Skeletal muscle cell (primary cell): ENCODE measurements at regions not wholly inside any gene's neighbourhood (a gene's known extent, or its start where the extent isn't known, plus 50 kb on each side); places are given as distances from the start of the nearest gene placed in this dataset.
A peak's percentile ranks its signal among the peaks of the same experiment; 100 is the strongest.

Experiments
- DNase-seq: peaks from one replicate; pipeline ENCODE4 v3.0.0-alpha.2; 2010; ENCODE audit warnings: low read depth
- H3K4me3 ChIP-seq: 2 replicates; pipeline ENCODE4 v1.5.1; 2011; ENCODE audit warnings: low read depth, mild to moderate bottlenecking, control low read depth, low read length, moderate library complexity

- no peak overlapping the region for H3K4me3 ChIP-seq
- DNase-seq: no peak
Observed at GRCh38 chr3:187982142-187982541, 171.8 kb upstream of the LPP start.

- no peak for DNase-seq
- H3K4me3 ChIP-seq: no peak overlapping the region
Observed at GRCh38 chr3:187983484-187984124, 170.4 kb upstream of the LPP start.

- no peak for DNase-seq
- no peak overlapping the region for H3K4me3 ChIP-seq
Observed at GRCh38 chr3:187985647-187986046, 168.3 kb upstream of the LPP start.

- DNase-seq: peak; percentile 79
- no peak overlapping the region for H3K4me3 ChIP-seq
Observed at GRCh38 chr3:187986514-187986934, 167.4 kb upstream of the LPP start.

- H3K4me3 ChIP-seq: no peak overlapping the region
Observed at GRCh38 chr3:187987187-187987586, 166.8 kb upstream of the LPP start.

GRCh38 chr3:187987924-187988323 lies 166.0 kb upstream of the LPP start:
- no peak for DNase-seq
- H3K4me3 ChIP-seq: no peak overlapping the region

More at GRCh38 chr3:187987187-187987586, 166.8 kb upstream of the LPP start:
- DNase-seq: no peak

- no peak overlapping the region for H3K4me3 ChIP-seq
- peak; percentile 50 for DNase-seq
Observed at GRCh38 chr3:187989575-187990153, 164.3 kb upstream of the LPP start.

GRCh38 chr3:187992609-187993008 lies 161.3 kb upstream of the LPP start:
- H3K4me3 ChIP-seq: no peak overlapping the region
- no peak for DNase-seq

GRCh38 chr3:187994221-187995042 lies 159.5 kb upstream of the LPP start:
- peak; percentile 48 for DNase-seq
- no peak overlapping the region for H3K4me3 ChIP-seq

GRCh38 chr3:187995043-187995400 lies 158.9 kb upstream of the LPP start:
- no peak overlapping the region for H3K4me3 ChIP-seq
- DNase-seq: no peak

GRCh38 chr3:187995667-187996066 lies 158.3 kb upstream of the LPP start:
- DNase-seq: no peak
- H3K4me3 ChIP-seq: no peak overlapping the region

- H3K4me3 ChIP-seq: no peak overlapping the region
Observed at GRCh38 chr3:187996609-187997008, 157.3 kb upstream of the LPP start.

GRCh38 chr3:187997490-187997889 lies 156.5 kb upstream of the LPP start:
- no peak for DNase-seq
- H3K4me3 ChIP-seq: no peak overlapping the region

More at GRCh38 chr3:187996609-187997008, 157.3 kb upstream of the LPP start:
- no peak for DNase-seq

- no peak for DNase-seq
- no peak overlapping the region for H3K4me3 ChIP-seq
Observed at GRCh38 chr3:187997946-187998561, 155.9 kb upstream of the LPP start.

- H3K4me3 ChIP-seq: no peak overlapping the region
- no peak for DNase-seq
Observed at GRCh38 chr3:187998611-187999010, 155.3 kb upstream of the LPP start.

GRCh38 chr3:187999821-188000220 lies 154.1 kb upstream of the LPP start:
- DNase-seq: no peak
- H3K4me3 ChIP-seq: no peak overlapping the region

- peak; percentile 30 for DNase-seq
- no peak overlapping the region for H3K4me3 ChIP-seq
Observed at GRCh38 chr3:188000361-188000861, 153.5 kb upstream of the LPP start.

GRCh38 chr3:188001093-188001492 lies 152.9 kb upstream of the LPP start:
- no peak overlapping the region for H3K4me3 ChIP-seq
- no peak for DNase-seq

GRCh38 chr3:188001926-188002325 lies 152.0 kb upstream of the LPP start:
- no peak for DNase-seq
- no peak overlapping the region for H3K4me3 ChIP-seq

GRCh38 chr3:188002626-188003138 lies 151.3 kb upstream of the LPP start:
- no peak for DNase-seq
- no peak overlapping the region for H3K4me3 ChIP-seq
